ENCODE measurements at regions not wholly inside any gene's neighbourhood (a gene's known extent, or its start where the extent isn't known, plus 50 kb on each side); places are given as distances from the start of the nearest gene placed in this dataset.

DNA sequence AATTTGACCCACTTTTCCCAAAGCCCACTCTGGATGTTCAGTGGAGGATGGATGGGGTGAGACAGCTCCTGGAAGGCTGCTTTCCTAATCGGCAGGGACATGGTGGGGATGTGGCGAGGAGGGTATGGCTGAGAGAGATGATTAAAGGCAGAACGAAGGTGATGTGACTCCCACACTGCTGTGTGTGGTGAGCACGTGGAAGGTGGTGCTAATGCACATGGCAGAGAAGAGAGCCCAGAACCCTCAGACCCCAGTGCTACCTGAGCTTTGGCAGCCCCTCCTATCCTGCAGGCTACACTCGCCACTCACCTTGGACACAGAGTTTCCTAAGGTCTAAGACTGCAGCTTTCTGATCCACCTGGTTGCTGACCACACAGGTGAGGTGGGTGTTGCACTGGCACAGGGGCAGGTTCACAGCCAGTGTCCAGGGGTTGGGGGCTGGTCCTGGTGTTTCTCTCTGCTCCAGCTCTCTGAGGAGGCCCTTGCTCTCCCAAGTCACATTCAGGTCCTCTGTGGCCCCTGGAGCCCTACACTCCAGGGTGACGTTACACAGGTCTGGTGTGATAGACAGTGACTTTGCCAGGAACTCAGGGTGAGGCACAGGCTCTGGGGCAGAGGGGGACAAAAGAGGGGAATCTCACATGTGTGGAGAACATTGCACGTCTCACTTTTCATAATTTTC, 151.4 kb upstream of the ETV3 start:
- no peak for DNase-seq (ENCODE audit: low spot score)

DNA sequence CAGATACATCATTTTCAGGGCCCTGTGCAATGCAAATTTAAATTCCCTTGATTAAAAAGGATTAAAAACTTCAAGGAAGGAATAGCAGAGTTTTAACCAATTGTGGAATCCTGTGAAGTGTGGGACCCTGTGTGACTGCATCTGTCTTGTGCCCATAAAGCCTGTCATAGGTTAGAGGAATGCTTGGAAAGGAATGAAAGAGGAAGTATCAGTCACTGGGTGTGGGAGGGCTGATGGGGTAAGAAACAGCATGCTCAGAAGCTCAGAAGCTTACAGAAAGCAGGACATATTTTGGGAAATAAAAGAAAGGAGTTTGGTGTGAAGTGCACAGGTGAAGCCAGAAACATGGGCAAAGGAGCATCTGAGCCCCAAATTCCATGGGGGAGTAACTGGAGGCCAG, 150.8 kb upstream of the ETV3 start:
- no peak for DNase-seq (ENCODE audit: low spot score)

DNA sequence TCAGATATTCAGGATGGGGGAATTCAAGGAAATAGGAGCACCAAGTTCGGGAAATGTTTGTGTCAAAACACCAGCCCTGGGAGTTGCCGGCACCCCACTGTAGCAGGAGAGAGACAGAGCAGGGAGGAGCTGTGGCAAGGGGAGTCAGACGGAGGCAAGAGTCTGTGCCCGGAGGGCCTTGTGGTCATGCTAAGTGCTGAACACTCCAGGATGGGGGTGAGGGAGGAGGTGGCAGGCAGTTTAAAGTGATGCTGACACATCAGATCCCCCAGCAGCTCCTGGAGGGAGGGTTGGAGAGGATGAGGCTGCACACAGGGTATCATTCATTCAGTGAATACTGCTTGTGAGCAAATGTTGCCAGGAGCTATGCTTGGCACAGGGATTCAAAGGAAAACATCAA, 150.3 kb upstream of the ETV3 start:
- no peak for DNase-seq (ENCODE audit: low spot score)

DNA sequence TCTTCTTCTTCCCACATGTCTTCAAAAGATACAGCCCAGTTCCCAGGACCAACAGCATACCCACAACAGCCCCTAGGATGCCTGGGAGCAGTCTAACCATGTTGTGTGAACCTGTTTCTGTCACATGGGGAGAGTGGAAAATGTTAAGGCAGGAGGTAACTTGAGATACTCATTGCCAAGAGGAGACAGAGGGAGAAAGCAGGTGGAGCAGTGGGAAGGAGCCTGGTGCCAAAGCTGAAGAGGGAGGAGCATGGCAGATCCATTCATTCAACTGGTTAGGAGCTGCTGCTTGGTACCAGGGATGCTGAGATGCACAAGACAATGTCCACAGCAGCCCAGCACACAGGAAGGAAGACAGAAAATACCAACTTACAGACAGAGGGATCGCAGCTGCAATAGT, 149.8 kb upstream of the ETV3 start:
- DNase-seq (ENCODE audit: low spot score): no peak

DNA sequence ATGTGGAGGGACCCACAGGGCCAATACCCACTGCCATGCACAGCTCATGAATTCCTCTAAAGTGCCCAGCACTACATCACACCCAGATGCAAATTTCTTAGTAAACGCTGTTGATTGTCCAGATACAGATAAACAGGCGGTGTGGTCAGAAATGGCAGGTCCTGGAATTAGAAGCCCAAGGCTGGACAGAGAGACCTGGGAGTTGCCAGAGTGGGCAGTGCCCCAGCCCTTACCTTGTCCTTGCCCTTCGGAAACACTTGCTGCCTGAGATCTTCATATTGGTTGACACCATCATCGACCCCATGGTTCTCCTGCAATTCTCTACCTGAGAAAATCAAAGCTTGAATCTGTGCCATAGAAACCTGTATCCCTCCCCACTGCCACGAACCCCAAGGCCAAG, 149.3 kb upstream of the ETV3 start:
- no peak for DNase-seq (ENCODE audit: low spot score)

DNA sequence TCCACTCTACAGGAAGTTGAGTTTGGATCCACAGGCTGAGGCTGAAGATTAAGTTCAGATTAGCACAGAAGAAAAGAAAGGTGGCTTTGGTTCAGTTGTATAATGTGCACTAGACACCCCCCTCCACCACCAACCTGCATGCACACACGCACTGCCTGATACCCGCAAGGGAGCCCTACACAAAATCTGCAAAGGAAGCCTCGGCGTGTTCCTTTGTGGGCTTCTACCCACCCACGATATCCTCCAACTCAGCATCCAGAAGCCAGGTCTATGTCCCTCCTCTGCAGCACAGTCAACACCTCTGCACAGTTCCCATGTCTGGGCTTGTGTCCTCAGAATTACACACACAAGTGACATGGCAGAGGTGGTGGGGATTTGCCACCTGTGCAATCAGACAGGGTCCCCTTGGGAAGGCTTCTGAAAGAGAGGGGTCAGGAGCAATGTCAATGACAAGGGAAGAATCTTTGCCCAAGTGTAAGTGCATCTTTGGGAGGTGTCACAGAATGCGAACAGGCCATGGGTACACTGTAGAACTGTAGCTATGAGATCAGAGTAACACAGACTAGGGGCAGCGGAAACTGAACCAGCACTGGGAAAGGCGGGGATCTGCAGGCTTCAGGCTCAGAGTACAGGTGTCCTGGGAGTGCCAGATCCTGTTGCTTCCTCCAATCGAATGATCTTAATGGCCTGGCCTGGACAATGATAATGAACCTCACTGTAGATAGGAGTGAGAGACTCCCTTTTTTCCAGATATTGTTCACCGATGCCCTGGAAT, 148.6 kb upstream of the ETV3 start:
- DNase-seq (ENCODE audit: low spot score): no peak

DNA sequence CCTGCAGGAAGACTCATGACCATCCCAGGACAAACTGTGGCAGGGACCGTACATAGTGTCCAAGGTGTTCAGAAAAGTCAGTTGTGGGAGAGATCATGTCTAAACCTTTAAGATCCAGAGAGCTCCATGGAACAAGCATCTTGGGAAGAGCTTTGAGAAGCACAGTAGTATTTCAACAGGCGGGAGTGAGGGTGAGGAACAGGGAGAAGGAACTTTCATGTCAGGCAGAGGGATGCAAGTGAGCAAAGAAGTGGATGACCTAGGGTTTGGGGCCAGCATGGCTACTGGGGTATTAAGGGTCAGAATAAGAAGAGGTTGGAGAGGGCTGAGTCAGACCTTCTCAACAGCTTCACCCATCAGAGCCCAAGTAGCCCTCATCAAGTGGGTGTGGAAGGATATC, 147.9 kb upstream of the ETV3 start:
- DNase-seq (ENCODE audit: low spot score): no peak

DNA sequence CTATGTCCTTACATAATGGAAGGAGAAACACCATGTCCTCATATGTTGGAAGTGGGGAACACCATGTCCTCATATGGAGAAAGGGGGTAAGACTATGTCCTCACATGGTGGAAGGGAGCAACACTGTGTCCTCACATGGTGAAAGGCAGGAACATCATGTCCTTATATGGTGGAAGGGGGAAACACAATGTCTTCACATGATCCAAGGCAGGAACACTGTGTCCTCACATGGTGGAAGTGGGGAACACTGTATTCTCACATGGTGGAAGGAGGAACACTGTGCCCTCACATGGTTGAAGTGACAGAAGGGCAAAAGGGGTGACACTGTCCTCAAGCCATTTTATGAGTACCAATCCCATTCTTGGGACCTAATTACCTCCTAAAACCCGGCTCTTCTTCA, 146.3 kb upstream of the ETV3 start:
- DNase-seq (ENCODE audit: low spot score): no peak

DNA sequence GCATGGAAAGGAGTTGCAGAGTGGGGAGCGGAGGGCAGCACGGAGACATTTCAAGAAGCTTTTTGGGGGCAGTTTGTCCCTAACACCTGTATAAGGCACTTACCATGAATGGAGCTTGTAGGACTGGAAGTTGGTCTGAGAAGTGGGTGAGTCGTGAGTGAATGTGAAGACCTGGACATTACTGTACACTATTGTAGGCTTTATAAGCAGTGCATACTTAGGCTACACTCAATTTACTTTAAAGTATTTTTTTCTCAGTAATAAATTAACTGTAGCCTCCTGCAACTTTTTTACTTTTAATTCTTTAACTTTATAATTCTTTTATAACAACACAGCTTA, 141.6 kb upstream of the ETV3 start:
- no peak for DNase-seq (ENCODE audit: low spot score)

DNA sequence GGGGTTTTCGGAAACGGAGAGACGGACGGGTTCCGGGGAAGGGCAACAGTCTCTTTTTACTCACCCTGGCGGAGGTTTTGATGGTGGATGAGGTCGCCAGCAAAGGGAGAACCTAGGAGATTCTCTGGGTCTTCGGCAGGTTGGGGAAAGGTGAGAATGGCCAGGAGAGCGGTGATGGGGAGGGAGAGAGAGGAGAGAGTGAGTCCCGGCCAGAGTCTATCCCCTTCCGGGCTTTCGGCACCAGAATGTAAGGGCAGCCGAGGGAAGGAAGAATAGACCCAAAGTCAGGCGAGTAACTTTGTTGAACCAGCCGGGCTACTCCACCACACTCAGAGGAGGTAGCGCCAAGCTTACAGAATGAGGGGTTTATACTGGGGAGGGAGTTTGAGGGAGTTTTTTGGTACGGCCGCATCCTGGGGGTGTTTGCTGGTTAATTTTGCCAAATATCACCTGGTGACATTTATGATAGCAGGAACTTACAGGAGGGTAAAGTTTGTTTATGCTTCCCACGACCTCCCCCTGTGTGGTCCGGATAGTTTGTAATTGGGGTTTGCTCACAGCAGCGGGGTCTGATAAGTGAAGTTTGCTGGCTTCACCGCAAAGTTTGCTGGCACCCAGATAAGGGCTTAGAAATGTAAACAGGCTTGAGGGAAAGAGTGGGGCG, 141.1 kb upstream of the ETV3 start:
- no peak for DNase-seq (ENCODE audit: low spot score)

DNA sequence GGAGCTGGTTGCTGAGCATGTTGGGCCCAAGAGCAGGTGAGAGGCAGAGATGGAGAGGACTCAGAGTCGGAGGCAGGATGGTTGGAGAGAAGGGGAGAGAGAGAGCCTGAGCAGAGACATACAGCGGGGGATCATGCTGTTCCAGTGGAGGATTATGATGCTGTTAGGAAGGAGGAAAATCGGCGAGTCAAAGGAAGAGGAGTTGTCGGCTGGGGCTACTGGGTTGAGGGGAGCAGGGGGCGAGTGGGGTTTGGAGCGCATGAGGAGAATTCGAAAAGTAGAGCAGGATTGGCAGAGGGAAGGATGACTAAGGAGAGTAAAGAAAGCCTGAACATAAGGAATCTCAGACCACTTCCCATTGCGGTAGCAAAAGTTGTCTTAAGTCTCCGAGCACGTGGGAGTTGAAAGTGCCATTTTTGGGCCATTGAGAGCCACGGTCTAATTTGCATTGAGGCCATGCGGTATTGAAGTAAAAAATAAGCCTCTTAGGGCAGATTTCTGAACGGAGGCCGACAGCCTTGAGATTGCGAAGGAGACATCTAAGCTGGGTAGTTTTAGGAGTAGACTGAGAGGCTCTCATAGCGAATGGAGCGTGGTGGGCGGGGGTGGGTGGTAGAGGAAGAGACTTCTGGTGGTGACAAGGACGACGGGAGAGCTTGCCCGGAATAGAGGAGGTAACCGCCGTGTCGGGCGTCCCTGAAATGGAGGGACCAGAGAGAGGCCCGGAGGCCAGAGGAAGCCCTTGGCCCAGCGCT, 140.4 kb upstream of the ETV3 start:
- DNase-seq (ENCODE audit: low spot score): no peak

DNA sequence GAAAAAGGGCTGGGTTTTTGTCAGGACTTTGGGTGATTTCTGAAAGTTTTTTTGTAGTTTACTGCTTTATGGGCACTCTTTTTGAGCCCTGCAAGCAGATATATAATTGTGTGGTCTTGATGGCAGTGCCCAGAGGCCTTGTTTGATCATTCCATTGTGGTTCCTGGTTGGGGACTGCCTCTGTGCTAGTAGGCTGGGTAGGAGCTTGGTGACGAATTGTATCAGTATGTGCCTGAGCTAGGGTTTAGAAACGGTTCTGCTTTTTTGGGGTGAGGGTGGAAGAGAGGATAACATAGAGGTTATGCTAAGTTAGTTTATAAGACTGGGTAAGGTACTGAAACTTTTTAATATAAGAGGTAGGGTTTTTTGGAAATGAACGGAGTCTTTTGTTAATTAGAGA, 139.7 kb upstream of the ETV3 start:
- no peak for DNase-seq (ENCODE audit: low spot score)

DNA sequence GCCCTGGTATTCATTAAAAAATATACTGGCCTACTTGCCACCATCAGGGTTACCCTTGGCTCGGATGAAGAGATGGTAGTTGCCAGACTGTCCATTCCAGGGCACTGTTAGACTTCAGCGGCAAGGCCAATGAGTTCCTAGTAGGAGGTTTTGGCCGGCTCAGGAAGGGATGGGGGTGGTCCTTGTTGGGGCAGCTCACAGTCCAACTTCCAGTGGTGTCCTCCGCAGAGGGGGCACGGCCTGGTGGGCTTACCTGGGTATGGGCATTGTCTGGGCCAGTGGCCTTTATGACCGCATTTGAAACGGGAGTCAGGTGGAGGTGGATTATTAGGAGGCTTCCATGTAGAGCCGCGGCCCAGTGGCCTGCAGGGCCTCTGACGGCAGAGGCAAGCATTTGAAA, 139.1 kb upstream of the ETV3 start:
- DNase-seq (ENCODE audit: low spot score): no peak

DNA sequence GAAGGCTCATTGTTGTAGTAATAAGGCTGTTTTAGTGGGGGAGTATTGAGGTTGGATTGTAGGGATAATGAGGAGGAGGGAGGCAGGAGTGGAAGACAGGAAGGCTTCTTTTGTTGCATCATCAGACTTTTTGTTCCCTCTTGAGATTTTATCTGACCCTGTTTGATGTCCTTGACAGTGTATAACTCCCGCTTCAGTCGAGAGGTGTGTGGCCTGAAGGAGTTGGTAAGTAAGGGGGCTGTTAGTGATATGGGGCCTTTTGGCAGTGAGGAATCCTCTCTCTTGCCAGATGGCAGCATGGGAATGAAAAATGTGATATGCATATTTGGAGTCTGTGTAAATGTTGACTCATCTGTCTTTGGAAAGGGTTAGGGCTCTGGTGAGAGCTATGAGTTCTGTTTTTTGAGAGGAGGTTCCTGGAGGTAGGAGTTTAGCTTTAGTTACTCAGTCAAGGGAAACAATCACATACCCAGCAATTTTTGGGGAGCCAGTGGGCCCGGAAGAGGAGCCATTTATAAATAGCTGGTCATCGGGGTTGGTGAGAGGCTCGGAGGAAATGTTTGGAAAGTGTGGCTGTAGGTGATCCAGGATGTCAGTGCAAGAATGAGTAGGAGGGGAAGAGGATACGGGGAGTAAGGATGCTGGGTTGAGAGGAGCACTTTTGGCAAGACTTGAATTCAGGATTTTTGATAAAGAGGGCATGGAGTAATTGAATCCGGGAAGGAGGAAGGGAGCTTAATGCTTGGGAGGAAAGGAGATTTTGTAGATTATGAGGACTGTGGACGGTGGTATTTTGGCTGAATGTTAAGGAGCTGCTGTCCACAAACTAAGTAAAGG, 136.7 kb upstream of the ETV3 start:
- peak; percentile 8 for DNase-seq (ENCODE audit: low spot score)

DNA sequence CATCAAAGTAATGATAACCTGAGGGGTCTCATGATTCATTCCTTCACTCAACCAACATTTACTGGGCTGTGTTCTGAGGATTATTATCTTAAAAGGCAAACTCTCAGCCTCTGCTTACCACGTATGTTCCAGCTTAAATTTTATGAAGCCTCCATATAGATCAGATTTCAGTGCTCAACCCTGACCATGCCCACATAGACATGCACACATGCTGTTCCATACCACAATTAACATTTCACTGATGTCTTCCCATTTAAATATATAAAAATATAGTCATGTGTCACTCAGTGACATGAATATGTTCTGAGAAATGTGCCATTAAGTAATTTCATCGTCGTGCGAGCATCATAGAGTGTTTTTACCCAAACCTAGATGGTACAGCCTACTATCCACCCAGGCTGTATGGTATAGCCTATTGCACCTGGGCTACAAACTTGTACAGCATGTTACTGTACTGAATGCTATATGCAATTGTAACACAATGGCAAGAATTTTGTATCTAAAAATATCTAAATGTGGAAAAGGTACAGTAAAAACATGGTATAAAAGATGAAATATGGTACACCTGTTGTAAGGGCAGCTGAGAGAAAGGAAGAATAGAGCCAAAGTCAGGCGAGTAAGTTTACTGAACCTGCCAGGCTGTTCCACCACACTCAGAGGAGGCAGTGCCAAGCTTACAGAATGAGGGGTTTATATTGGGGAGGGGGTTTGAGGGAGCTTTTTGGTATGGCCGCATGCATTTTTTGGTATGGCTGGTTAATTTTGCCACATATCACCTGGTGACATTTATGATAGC, 134.7 kb upstream of the ETV3 start:
- no peak for DNase-seq (ENCODE audit: low spot score)

DNA sequence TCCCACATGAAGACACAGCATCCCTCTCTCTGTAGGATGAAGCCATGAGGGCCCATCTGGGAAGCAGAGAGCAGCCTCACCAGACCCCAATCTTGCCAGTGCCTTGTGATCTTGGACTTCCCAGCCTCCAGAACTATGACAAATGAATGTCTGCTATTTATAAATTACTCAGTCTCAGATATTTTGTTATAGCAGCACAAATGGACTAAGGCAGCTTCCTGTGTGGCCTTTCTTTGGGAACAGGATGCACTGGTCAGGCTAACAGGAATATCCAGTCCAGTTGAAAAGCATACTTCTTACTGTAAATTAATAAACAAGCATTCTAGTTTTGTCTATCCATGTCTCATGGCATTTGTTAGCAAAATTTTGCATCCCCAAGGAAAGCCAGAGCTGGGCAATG, 134.1 kb upstream of the ETV3 start:
- DNase-seq (ENCODE audit: low spot score): no peak

DNA sequence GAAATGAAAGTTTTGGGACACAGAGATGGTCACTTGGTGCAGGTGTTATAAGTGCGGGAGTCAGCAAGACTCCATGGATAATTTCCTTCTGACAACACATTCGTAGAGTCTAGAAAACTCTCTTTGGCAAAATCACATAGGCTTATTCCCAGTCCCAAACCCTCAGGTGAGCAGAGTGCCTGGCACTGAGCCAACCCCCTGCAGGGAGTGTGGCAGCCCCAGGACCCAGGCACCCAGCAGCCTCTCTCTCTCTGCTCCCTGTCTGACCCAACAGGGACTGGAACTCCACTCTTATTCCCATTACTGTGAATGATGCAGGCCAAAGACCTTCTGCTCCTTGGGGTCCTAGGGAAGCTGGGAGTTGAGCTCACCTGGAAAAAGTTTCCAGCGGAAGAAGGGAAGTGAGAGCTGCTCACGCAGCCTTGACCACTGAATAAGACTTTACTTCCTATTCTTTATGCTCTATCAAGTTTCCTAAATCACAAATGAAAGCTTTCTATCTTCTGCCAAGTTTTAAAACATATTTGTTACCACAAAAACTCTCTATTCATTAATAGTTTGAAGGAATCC, 132.6 kb upstream of the ETV3 start:
- no peak for DNase-seq (ENCODE audit: low spot score)

DNA sequence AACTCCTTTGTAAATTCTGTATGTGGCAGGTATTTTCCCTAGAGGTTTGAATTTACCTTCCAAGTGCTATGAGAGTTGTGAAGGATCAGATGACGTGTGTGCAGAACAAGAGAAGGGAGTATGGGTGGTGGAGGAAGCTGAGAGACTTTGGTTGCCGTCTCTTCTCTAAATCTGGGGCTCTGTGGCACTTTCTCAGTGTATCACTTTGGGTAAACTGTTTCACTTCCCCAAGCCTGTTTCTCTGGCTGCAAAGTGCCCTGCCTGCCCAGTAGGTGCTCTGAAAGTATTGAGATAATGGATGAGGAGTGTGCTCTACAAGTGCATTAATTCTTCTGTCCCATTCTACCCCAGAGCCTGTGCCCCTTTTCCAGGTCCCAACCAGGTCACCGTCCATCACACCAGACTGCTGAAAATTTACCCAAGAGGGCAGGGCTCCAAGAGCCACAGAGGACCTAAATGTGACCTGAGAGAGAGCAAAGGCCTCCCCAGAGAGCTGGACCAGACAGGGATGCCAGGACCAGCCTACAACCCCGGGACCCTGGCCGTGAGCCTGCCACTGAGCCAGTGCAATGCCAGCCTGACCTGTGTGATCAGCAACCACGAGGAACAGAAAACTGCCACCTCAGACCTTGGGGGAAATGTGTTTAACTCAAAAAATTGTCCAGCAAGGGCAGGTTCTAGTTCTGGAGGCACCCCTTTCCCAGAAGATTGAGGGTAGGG, 131.6 kb upstream of the ETV3 start:
- DNase-seq (ENCODE audit: low spot score): no peak

DNA sequence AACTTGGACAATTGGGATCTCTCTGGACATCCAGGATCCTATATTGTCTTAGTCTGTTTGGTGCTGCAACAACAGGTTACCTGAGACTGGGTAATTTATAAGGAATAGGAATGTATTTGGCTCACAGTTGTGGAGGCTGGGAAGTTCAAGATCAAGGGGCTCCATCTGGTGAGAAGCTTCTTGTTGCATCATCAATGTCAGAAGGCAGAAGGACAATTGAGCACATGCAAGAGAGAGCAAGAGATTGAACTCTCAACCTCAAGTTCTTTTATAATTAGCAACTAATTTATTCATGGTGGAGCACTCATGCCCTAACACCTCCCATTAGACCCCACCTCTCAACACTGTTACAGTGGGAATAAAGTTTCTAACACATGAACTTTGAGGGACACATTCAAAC, 124.7 kb upstream of the ETV3 start:
- no peak for DNase-seq (ENCODE audit: low spot score)

DNA sequence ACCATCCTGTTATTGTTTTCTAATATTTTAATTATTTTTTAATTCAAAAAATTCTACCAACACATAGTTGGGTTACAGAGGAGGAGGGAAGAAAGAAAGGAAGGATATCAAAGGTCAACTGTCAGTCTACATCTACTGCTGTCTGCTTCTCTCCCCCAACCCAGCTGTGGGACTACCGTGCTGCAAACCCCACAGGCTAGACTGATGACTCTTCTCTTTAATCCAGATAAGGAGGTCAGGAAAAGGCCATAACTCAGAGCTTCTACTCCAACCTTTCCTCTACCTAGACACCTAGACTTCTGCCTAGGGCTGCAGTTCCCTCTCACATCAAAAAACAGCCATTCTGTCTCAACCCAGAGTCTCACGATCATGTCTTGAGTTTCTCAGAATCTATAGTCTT, 124.2 kb upstream of the ETV3 start:
- no peak for DNase-seq (ENCODE audit: low spot score)

Data from kidney tubule cell (primary cell).